Right lobe of liver (tissue), 4 donors: ENCODE measurements at regions not wholly inside any gene's neighbourhood (a gene's known extent, or its start where the extent isn't known, plus 50 kb on each side); places are given as distances from the start of the nearest gene placed in this dataset.

Source experiments
- CTCF ChIP-seq, 4 donors: fragments of 200-600 bp in 3 of 4; fragments of 450-650 bp in 1 of 4; IDR thresholded peaks; one replicate each; pipeline versions ENCODE4 v1.5.1 to v1.8.0; 2016 to 2022; ENCODE audit warnings: antibody characterized with exemption in 4 of 4, mild to moderate bottlenecking in 2 of 4
- POLR2A ChIP-seq: fragments of 450-650 bp; IDR thresholded peaks from one replicate; pipeline ENCODE4 v1.6.1; 2017; ENCODE audit warnings: antibody characterized with exemption, mild to moderate bottlenecking
- donor health status: DM: no; HTN: no; CAD: no.
- donor health status: DM: no; HTN: no; CAD: no.
- donor health status: DM: no; HTN: yes; CAD: no.

GRCh38 chr4:41448934-41449333 is 89.0 kb upstream of the LIMCH1 start:
- TF ChIP-seq POLR2A = no peak
- no peak for TF ChIP-seq CTCF (IDR thresholded peaks at IDR 0.05)
